ENCODE measurements at regions not wholly inside any gene's neighbourhood (a gene's known extent, or its start where the extent isn't known, plus 50 kb on each side); places are given as distances from the start of the nearest gene placed in this dataset.

- DNase-seq (ENCODE audit: low read depth, low spot score) (no peak), FAIRE-seq (no peak), ATAC-seq (no peak)
- ChIA-PET RAD21 (ENCODE audit: unreplicated experiment) (no interaction called here), SMC1A (ENCODE audit: uncharacterized antibody, unreplicated experiment) (interaction anchor here (1.1 kb wide), 1 partner anchor 37 kb away, joined by 3 read pairs; no protein-coding TSS in a partner anchor), POLR2A (interaction anchor here (0.6 kb wide), 1 partner anchor 1983 kb away, joined by 3 read pairs; no protein-coding TSS in a partner anchor), CTCF (interaction anchor here (0.8 kb wide), 1 partner anchor 449 kb away, joined by 3 read pairs; no protein-coding TSS in a partner anchor)
- Histone ChIP-seq H4K20me1 (ENCODE audit: control insufficient read depth, insufficient read depth) (no peaks in the 10 kb centered on the region), H3K36me3 (ENCODE audit: control insufficient read depth in 2 of 2, insufficient read depth in 2 of 2, low read length in 1 of 2) (no peaks in the 10 kb centered on the region), H3K9me3 (replicated peaks; ENCODE audit: control insufficient read depth, insufficient read depth, low read length) (no peaks in the 10 kb centered on the region), H3K79me2 (ENCODE audit: control insufficient read depth, insufficient read depth, low read length) (no peaks in the 10 kb centered on the region), H3K9ac (ENCODE audit: control insufficient read depth, insufficient read depth, low read length) (no peak overlapping the region), H3K4me3 (no peak overlapping the region), H3K27ac (ENCODE audit: control insufficient read depth, insufficient read depth) (no peak overlapping the region), H3K4me1 (ENCODE audit: control insufficient read depth, insufficient read depth, low read length) (no peaks in the 10 kb centered on the region), H3K27me3 (replicated peaks in 1 of 2; ENCODE audit: control insufficient read depth in 2 of 2, insufficient read depth in 2 of 2, low read length in 1 of 2) (0 out of 4 replicates have a peak, but pooled peaks cover 1 to 5% of the 10 kb centered on the region in 2 experiments), H2AFZ (ENCODE audit: control insufficient read depth, low read depth, low read length) (no peak overlapping the region), H3K4me2 (ENCODE audit: control insufficient read depth, insufficient read depth) (no peak overlapping the region)
- TF ChIP-seq GABPA (IDR thresholded peaks at IDR 0.05; ENCODE audit: low read depth), result no peak
- TF ChIP-seq RCOR1 (conservative IDR thresholded peaks at IDR 0.05; ENCODE audit: low read depth, low read length), result no peak
- TF ChIP-seq NBN (IDR thresholded peaks at IDR 0.05), result no peak
- no peak for TF ChIP-seq STAT3 (IDR thresholded peaks at IDR 0.05; ENCODE audit: low read depth, low read length)
- no peak for TF ChIP-seq SUZ12 (IDR thresholded peaks at IDR 0.05; ENCODE audit: unreplicated experiment)
- no peak for TF ChIP-seq POLR2AphosphoS5 (IDR thresholded peaks at IDR 0.05; ENCODE audit: low read length)
- TF ChIP-seq MAX (IDR thresholded peaks at IDR 0.05; ENCODE audit: low read depth, low read length), result no peak
- no peak for TF ChIP-seq REST (IDR thresholded peaks at IDR 0.05; ENCODE audit: low read depth, low read length)
- TF ChIP-seq SIX5 (IDR thresholded peaks at IDR 0.05; ENCODE audit: low read depth, low read length, severe bottlenecking), result no peak
- TF ChIP-seq SPI1 (IDR thresholded peaks at IDR 0.05; ENCODE audit: borderline replicate concordance, insufficient read depth, low read depth, low read length), result no peak
- no peak for TF ChIP-seq CEBPZ (IDR thresholded peaks at IDR 0.05; ENCODE audit: low read depth, low read length)
- no peak for TF ChIP-seq WRNIP1 (IDR thresholded peaks at IDR 0.05; ENCODE audit: borderline replicate concordance, low read depth, low read length)
- no peak for TF ChIP-seq BHLHE40 (IDR thresholded peaks at IDR 0.05; ENCODE audit: borderline replicate concordance in 1 of 2, low read depth in 2 of 2, low read length in 1 of 2)
- TF ChIP-seq NR2F1 (conservative IDR thresholded peaks at IDR 0.05), result no peak
- WGBS (ENCODE audit: insufficient coverage, insufficient replicate concordance, low lambda C conversion rate, missing lambda C conversion rate), result 0% methylated on average over 1 of the region's 1 CpG
- intact Hi-C loops (cut with micrococcal nuclease; ENCODE audit: unreplicated experiment), result no loop called here
- no TSS peak for BruUV-seq (replicated peaks)
- in situ Hi-C loops (cut with MboI), result no loop called here
These were observed 58.0 kb upstream of the OLIG3 start for GRCh38 chr6:137552146-137552545.
